H9 (cell line): ENCODE measurements at regions not wholly inside any gene's neighbourhood (a gene's known extent, or its start where the extent isn't known, plus 50 kb on each side); places are given as distances from the start of the nearest gene placed in this dataset.

Experiments used
- DNase-seq: peaks from one replicate; pipeline ENCODE4 v3.0.0-alpha.2; 2017
- H2AFZ ChIP-seq: one replicate; pipeline ENCODE4 v1.6.1; 2013; ENCODE audit warnings: mild to moderate bottlenecking, low read length, control low read depth, moderate library complexity
- H2AK5ac ChIP-seq: 2 replicates; pipeline ENCODE4 v1.6.1; 2013; ENCODE audit warnings: low read length, control low read depth, mixed read lengths; ENCODE audit not compliant: insufficient read length
- H2BK120ac ChIP-seq: one replicate; pipeline ENCODE4 v1.6.1; 2013; ENCODE audit warnings: low read depth, mild to moderate bottlenecking, low read length, control low read depth, inconsistent platforms; ENCODE audit not compliant: poor library complexity, severe bottlenecking
- H2BK12ac ChIP-seq: 2 replicates; pipeline ENCODE4 v1.6.1; 2013; ENCODE audit warnings: low read length, control low read depth, mixed read lengths, low read depth; ENCODE audit not compliant: insufficient read length
- H2BK15ac ChIP-seq: 2 replicates; pipeline ENCODE4 v1.6.1; 2013; ENCODE audit warnings: low read depth, low read length, control low read depth
- H2BK20ac ChIP-seq: one replicate; pipeline ENCODE4 v1.6.1; 2013; ENCODE audit warnings: low read depth, mild to moderate bottlenecking, low read length, control low read depth, inconsistent platforms; ENCODE audit not compliant: poor library complexity, severe bottlenecking
- H2BK5ac ChIP-seq: 2 replicates; pipeline ENCODE4 v1.6.1; 2013; ENCODE audit warnings: low read length, control low read depth, mixed read lengths; ENCODE audit not compliant: insufficient read length
- H3K14ac ChIP-seq: 2 replicates; pipeline ENCODE4 v1.6.1; 2013; ENCODE audit warnings: low read length, control low read depth; ENCODE audit not compliant: insufficient read depth
- H3K18ac ChIP-seq: 2 replicates; pipeline ENCODE4 v1.6.1; 2013; ENCODE audit warnings: low read depth, mild to moderate bottlenecking, mixed read lengths, low read length, control low read depth; ENCODE audit not compliant: insufficient read length
- H3K23ac ChIP-seq: 2 replicates; pipeline ENCODE4 v1.6.1; 2013; ENCODE audit warnings: low read length, control low read depth, mixed read lengths, low read depth; ENCODE audit not compliant: insufficient read length
- H3K23me2 ChIP-seq: 2 replicates; pipeline ENCODE4 v1.6.1; 2013; ENCODE audit warnings: low read depth, mild to moderate bottlenecking, mixed read lengths, low read length, control low read depth; ENCODE audit not compliant: insufficient read length, poor library complexity, severe bottlenecking
- H3K27ac ChIP-seq: 2 replicates; pipeline ENCODE4 v1.5.1; 2013; ENCODE audit warnings: low read length, control low read depth, mixed read lengths, low read depth; ENCODE audit not compliant: insufficient read length
- H3K27me3 ChIP-seq: 2 replicates; pipeline ENCODE4 v1.6.1; 2013; ENCODE audit warnings: low read length, control low read depth, inconsistent platforms; ENCODE audit not compliant: insufficient read depth
- H3K4ac ChIP-seq: 2 replicates; pipeline ENCODE4 v1.6.1; 2013; ENCODE audit warnings: low read depth, mild to moderate bottlenecking, control low read depth, inconsistent platforms, low read length, moderate library complexity
- H3K4me1 ChIP-seq: 2 replicates; pipeline ENCODE4 v1.6.1; 2013; ENCODE audit warnings: low read length, control low read depth, inconsistent platforms; ENCODE audit not compliant: insufficient read depth
- H3K4me2 ChIP-seq: 2 replicates; pipeline ENCODE4 v1.6.1; 2013; ENCODE audit warnings: low read length, control low read depth, mixed read lengths; ENCODE audit not compliant: insufficient read length, insufficient read depth
- H3K56ac ChIP-seq: 2 replicates; pipeline ENCODE4 v1.6.1; 2013; ENCODE audit warnings: low read depth, mild to moderate bottlenecking, mixed read lengths, low read length, control low read depth; ENCODE audit not compliant: insufficient read length
- H3K79me1 ChIP-seq: 2 replicates; pipeline ENCODE4 v1.6.1; 2013; ENCODE audit warnings: low read depth, mild to moderate bottlenecking, moderate library complexity, low read length, control low read depth, inconsistent platforms; ENCODE audit not compliant: insufficient read depth, poor library complexity, severe bottlenecking
- H3K79me2 ChIP-seq: 2 replicates; pipeline ENCODE4 v1.6.1; 2013; ENCODE audit warnings: low read length, control low read depth, inconsistent platforms; ENCODE audit not compliant: insufficient read depth
- H3K9ac ChIP-seq: 2 replicates; pipeline ENCODE4 v1.6.1; 2013; ENCODE audit warnings: low read length, control low read depth, mixed read lengths; ENCODE audit not compliant: insufficient read length; ENCODE audit errors: extremely low read depth
- H3K9me3 ChIP-seq: one replicate; pipeline ENCODE4 v1.6.1; 2013; ENCODE audit warnings: low read depth, low read length, inconsistent platforms; ENCODE audit not compliant: control insufficient read depth
- H3T11ph ChIP-seq: one replicate; pipeline ENCODE4 v1.6.1; 2013; ENCODE audit warnings: mild to moderate bottlenecking, low read length, control low read depth, inconsistent platforms
- H4K20me1 ChIP-seq: one replicate; pipeline ENCODE4 v1.6.1; 2013; ENCODE audit not compliant: control insufficient read depth, insufficient read length, insufficient read depth
- H4K5ac ChIP-seq: 2 replicates; pipeline ENCODE4 v1.6.1; 2013; ENCODE audit warnings: low read depth, mild to moderate bottlenecking, mixed read lengths, low read length, control low read depth; ENCODE audit not compliant: insufficient read length
- H4K8ac ChIP-seq: replicated peaks from 2 replicates; pipeline ENCODE4 v1.6.1; 2013; ENCODE audit warnings: low read length, control low read depth, mixed read lengths, low read depth; ENCODE audit not compliant: insufficient read length
- H4K91ac ChIP-seq: 2 replicates; pipeline ENCODE4 v1.6.1; 2013; ENCODE audit warnings: low read depth, mild to moderate bottlenecking, moderate library complexity, mixed read lengths, low read length, control low read depth; ENCODE audit not compliant: insufficient read length
- H3K27ac Mint-ChIP-seq, 3 experiments: 2 replicates in 2 of 3; 3 replicates in 1 of 3; pipeline ENCODE4 v1.8.0; 2020 to 2021; ENCODE audit warnings: mixed read lengths in 3 of 3, mild to moderate bottlenecking in 1 of 3, moderate library complexity in 1 of 3
- H3K27me3 Mint-ChIP-seq: 2 replicates; pipeline ENCODE4 v1.8.0; 2021; ENCODE audit warnings: low read depth, mild to moderate bottlenecking, moderate library complexity, mixed read lengths
- H3K36me3 Mint-ChIP-seq, 3 experiments: 2 replicates in 2 of 3; 3 replicates in 1 of 3; pipeline ENCODE4 v1.8.0; 2020 to 2021; ENCODE audit warnings: low read depth in 3 of 3, mixed read lengths in 3 of 3; ENCODE audit not compliant: insufficient read depth in 1 of 3
- H3K4me1 Mint-ChIP-seq, 2 experiments: 2 replicates each; pipeline ENCODE4 v1.8.0; 2020; ENCODE audit warnings: mixed read lengths in 2 of 2
- H3K4me3 Mint-ChIP-seq, 2 experiments: 2 replicates in 1 of 2; 3 replicates in 1 of 2; pipeline ENCODE4 v1.8.0; 2020 to 2021; ENCODE audit warnings: mild to moderate bottlenecking in 2 of 2, mixed read lengths in 2 of 2, moderate library complexity in 1 of 2
- H3K9me3 Mint-ChIP-seq, 2 experiments: 2 replicates in 1 of 2; 3 replicates in 1 of 2; pipeline ENCODE4 v1.8.0; 2020; ENCODE audit warnings: mild to moderate bottlenecking in 2 of 2, mixed read lengths in 2 of 2, moderate library complexity in 1 of 2
- CTCF ChIP-seq: fragments of 200-600 bp; sonication (generic); conservative IDR thresholded peaks from 3 replicates; pipeline ENCODE4 v1.8.0; 2021; ENCODE audit warnings: antibody characterized with exemption, mild to moderate bottlenecking
- WGBS: extraction: QIAGEN DNeasy Blood & Tissue Kit; methylation state at CpG from one replicate; pipeline ENCODE4 v1.1.7; 2013; ENCODE audit warnings: missing lambda C conversion rate, low lambda C conversion rate, mixed read lengths; ENCODE audit not compliant: insufficient read length; ENCODE audit errors: extremely low coverage; 5-methylcytosine and 5-hydroxymethylcytosine counted together

GRCh38 chr2:228329282-228329681 lies 147.8 kb upstream of the SPHKAP start:
- Histone ChIP-seq H4K8ac (no peak overlapping the region), H3K9ac (no peak overlapping the region), H2AK5ac (no peak overlapping the region), H2BK120ac (no peak overlapping the region), H3K4ac (no peak overlapping the region), H2BK15ac (no peak overlapping the region), H3K79me2 (no peaks in the 10 kb centered on the region), H3K56ac (no peak overlapping the region), H3K23ac (no peak overlapping the region), H3K27me3 (no peaks in the 10 kb centered on the region), H3K79me1 (no peaks in the 10 kb centered on the region), H3K4me1 (no peaks in the 10 kb centered on the region), H3K18ac (no peak overlapping the region), H3K9me3 (no peaks in the 10 kb centered on the region), H3K14ac (no peak overlapping the region), H2BK20ac (no peak overlapping the region), H3T11ph (no peak overlapping the region), H3K23me2 (no peaks in the 10 kb centered on the region), H4K91ac (no peak overlapping the region), H3K4me2 (no peak overlapping the region), H2BK5ac (no peak overlapping the region), H3K27ac (no peak overlapping the region), H2BK12ac (no peak overlapping the region), H4K5ac (no peak overlapping the region), H2AFZ (no peak overlapping the region), H4K20me1 (no peaks in the 10 kb centered on the region)
- WGBS = no CpG with 5 or more reads among the region's 5 CpGs
- Mint-ChIP-seq H3K27ac (no peak overlapping the region), H3K4me1 (no peaks in the 10 kb centered on the region), H3K4me3 (no peak overlapping the region), H3K9me3 (peaks cover 44 to 53% of the 10 kb centered on the region in 2 experiments), H3K27me3 (no peaks in the 10 kb centered on the region), H3K36me3 (peaks cover 13 to 21% (median 14%) of the 10 kb centered on the region in 3 experiments)
- DNase-seq = no peak
- TF ChIP-seq CTCF = no peak
